Astrocyte of the cerebellum (primary cell): ENCODE measurements at regions not wholly inside any gene's neighbourhood (a gene's known extent, or its start where the extent isn't known, plus 50 kb on each side); places are given as distances from the start of the nearest gene placed in this dataset.

Experiments
- DNase-seq: peaks from one replicate; pipeline ENCODE4 v3.0.0-alpha.2; 2011; ENCODE audit warnings: low read depth
- H3K4me3 ChIP-seq: 2 replicates; pipeline ENCODE4 v1.5.1; 2011; ENCODE audit warnings: mild to moderate bottlenecking, low read depth, low read length, moderate library complexity
- CTCF ChIP-seq: IDR thresholded peaks from 2 replicates; pipeline ENCODE4 v1.5.1; 2012; ENCODE audit warnings: low read length, low read depth, moderate library complexity, mild to moderate bottlenecking; ENCODE audit errors: missing control alignments
- in situ Hi-C: cut with HindIII; loops from 2 replicates; pipeline ENCODE4 v1.10.0; 2017; ENCODE audit warnings: low sequenced_read_pairs

DNA sequence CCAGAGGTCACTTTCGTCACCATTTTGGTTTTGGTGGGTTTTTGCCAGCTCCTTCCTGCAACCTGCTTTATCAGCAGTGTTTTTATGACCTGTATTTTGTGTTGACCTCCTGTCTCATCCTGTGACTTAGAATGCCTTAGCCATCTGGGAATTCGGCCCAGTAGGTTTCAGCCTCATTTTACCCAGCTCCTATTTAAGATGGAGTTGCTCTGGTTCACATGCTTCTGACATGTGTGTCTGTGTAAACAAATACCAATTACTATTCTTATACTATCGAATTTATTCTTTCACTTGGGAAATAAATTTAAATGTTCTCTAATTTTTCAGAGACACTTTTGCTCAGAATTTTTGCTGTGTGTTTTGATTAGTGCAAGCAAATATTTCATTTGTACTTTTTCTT is 1370.3 kb upstream of the MIR17HG start:
- no peak overlapping the region for H3K4me3 ChIP-seq
- DNase-seq = no peak
- in situ Hi-C loops = no loop called here
- TF ChIP-seq CTCF = no peak

DNA sequence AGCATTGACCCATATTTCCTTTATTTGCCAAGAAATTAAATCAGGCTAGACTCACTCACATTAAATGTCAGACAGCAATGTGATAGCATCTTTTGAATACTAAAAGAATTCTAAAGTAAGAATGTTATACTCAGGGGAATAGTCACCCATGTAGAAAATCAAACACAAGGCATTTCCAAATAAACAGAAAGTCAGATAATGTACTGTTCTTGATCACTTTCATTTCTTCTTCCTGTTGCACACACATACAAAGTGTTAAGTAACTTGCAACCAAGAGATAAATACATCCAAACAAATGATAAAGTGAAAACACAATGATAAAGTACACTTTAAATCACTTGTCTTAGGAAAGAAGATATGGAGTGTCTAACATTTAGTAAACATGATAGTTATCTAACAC is 1366.6 kb upstream of the MIR17HG start:
- no peak for DNase-seq

GRCh38 chr13:89982407-89983095 is 1364.9 kb upstream of the MIR17HG start:
- DNase-seq = peak; percentile 6
- in situ Hi-C loops = no loop called here
- H3K4me3 ChIP-seq = no peak overlapping the region
- TF ChIP-seq CTCF = no peak

More for the DNA sequence above, 1366.6 kb upstream of the MIR17HG start:
- TF ChIP-seq CTCF = no peak
- in situ Hi-C loops = no loop called here
- H3K4me3 ChIP-seq = no peak overlapping the region

DNA sequence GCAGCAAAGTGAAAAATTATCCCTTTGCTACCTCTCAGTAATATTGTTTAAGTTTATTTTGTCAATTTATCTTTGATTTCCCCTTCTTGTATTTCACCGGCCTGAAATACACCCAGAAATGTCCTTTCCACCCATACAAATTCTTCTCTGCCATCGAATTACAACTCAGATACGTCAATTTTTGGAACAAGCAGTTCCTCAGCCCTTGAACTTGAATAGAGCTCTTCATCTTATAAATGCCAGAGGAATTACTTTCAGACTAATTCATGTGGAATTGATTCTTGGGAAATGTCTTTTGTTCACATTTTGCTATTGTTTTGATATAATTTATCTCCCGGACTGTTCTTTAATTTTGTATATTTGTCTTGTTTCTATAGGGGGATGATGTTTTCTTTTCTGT is 1359.3 kb upstream of the MIR17HG start:
- no peak overlapping the region for H3K4me3 ChIP-seq
- DNase-seq = peak; percentile 13
- no peak for TF ChIP-seq CTCF
- in situ Hi-C loops = no loop called here

DNA sequence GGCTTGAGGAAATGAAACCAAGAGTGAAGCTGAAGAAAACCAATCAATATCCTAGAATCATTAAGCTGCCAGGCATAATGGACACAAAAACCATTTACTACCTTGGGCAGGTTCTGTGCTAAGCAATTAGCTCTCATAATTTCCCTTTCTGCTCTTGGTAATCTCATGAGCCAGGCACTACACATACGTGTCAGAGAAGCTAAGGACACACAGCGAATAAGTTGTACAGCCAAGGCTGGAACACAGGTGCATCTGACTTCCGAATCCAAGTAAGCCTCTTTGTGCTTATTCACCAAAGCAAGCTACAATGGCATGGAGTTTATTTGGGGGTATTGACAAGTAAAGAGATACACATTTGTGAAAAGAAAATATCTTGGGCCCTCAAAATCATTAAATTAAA is 1343.9 kb upstream of the MIR17HG start:
- in situ Hi-C loops = no loop called here
- H3K4me3 ChIP-seq = no peak overlapping the region
- no peak for DNase-seq
- TF ChIP-seq CTCF = no peak

DNA sequence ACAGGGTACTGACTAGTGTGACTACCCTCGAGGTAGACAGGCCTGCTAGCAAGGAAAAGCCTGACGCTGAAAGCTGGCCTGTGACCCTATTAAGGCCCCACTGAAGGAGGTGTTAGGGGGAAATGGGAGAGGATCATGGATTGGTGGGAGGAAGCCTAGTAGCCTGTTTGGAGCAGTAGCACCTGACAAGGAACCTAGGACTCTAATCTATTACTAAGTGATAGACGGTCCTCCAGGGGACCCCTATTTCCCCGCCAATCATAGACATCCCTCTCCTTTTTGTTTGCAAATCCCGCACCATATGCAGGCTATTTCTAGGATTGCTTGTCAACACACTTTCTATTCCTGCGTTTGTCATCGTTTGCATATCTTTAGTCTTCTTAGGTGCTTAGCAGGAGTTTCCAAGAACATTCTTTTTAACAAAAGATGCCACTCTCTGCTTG is 1338.8 kb upstream of the MIR17HG start:
- in situ Hi-C loops = no loop called here
- DNase-seq = no peak
- no peak for TF ChIP-seq CTCF
- H3K4me3 ChIP-seq = no peak overlapping the region

DNA sequence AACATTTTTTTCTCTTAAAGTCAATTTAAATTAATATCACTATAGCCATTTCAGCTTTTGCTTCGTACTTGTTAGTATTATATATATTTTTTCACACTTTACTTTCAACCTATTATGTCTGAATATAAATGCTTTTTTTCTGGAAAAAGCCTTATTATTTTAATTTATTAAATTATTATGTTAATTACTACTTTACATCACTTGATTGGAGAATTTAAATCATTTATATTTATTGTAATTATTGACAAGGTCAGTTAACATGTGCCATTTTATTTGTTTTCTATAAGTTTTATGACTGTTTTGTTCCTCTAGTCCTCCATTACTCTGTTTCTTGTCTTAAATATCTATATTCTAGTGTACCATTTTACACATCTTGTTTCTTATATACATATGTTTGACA is 1333.4 kb upstream of the MIR17HG start:
- H3K4me3 ChIP-seq = no peak overlapping the region
- in situ Hi-C loops = no loop called here
- no peak for TF ChIP-seq CTCF
- no peak for DNase-seq
